CD4-positive, alpha-beta T cell treated with Interferon alpha-2 for 1 hour (primary cell): ENCODE measurements at regions not wholly inside any gene's neighbourhood (a gene's known extent, or its start where the extent isn't known, plus 50 kb on each side); places are given as distances from the start of the nearest gene placed in this dataset.
"Not testable (repeated sequence)": the region's sequence is repeated elsewhere in the genome, so short reads cannot be mapped to it uniquely, and the experiment has no call there.

Experiments used
- DNase-seq, 2 donors: peaks; one replicate each; pipeline ENCODE4 v3.0.0-alpha.2; 2020 to 2022

GRCh38 chr2:210861038-210861665 lies 304.8 kb downstream of the CPS1 start:
- no peak for DNase-seq

- no peak for DNase-seq
Measured at GRCh38 chr2:210862283-210863065, 306.1 kb downstream of the CPS1 start.

DNA sequence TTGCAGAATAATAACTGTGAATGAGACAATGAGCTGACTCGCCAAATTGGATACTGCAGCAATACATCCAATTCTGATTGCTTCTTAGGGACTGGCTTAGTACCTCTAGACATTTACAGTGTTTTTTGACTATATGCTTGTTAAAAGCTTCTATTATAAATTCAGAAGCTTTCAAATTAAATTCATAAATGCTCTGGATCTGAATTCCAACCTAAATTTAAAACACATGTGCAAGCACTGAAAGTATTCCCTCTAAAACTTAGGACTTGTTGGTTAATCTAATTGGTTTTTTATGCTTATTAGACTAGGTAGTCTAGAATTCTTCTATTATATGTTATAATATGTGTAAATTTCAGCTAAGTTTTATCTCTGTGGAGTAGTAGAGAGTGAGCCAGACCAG lies 306.9 kb downstream of the CPS1 start:
- no peak for DNase-seq

- not testable (repeated sequence) for DNase-seq
Measured at GRCh38 chr2:210871566-210871965, 315.2 kb downstream of the CPS1 start.

- no peak for DNase-seq
Measured at GRCh38 chr2:210873631-210874030, 317.2 kb downstream of the CPS1 start.

DNA sequence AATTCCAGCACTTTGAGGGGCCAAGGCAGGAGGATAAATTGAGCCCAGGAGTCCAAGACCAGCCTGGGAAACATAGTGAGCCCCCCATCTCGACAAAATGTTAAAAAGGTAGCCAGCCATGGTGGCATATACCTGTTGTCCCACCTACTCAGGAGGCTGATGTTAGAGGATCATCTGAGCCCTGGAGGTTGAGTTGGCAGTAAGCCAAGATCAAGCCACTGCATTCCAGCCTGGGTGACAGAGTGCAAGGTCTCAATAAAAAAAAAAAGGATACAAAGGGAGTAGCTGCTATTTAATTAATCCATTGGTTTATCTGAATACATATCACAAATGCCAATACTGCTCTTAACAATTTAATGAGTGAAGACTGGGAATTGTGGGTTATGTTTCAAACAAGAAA lies 327.8 kb downstream of the CPS1 start:
- DNase-seq, result no peak

DNA sequence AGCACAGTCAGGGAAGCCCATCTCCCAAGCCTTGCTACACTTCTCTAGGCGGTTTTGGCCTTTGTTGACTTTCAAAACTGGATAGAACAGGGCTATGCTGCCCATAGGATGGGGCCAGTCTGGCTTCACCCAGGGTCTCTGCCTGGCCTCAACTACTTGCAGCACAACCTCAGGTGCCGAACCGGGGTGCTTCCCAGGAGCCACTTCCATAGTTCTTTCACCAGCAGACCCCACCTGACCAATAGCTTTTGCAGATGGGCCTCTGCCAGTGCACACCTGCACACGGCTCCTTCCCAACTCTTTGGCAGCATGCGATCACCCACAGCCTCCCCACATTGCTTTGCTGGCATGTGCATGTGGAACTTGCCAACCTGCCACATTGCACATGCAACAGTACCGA lies 331.6 kb downstream of the CPS1 start:
- no peak for DNase-seq

GRCh38 chr2:210895132-210895531 lies 338.7 kb downstream of the CPS1 start:
- no peak for DNase-seq

DNA sequence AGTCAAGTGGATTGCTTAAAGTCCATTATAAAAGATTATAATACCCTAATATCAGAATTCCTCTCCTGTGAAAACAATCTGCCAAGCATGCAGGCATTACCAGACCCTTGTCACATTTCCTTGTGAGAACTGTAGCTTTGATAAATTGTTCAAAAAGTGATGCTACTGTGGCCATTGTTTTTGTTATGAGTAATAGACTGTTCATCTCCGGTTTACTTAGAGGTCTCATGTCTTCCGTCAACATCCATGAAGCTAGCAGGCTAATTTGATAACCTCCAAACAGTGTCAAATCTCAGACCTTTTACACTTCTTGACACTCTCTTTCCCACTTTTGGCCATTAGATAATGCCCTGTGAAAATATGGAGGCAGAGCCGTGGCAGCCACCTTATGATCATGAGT lies 342.7 kb downstream of the CPS1 start:
- no peak for DNase-seq

DNA sequence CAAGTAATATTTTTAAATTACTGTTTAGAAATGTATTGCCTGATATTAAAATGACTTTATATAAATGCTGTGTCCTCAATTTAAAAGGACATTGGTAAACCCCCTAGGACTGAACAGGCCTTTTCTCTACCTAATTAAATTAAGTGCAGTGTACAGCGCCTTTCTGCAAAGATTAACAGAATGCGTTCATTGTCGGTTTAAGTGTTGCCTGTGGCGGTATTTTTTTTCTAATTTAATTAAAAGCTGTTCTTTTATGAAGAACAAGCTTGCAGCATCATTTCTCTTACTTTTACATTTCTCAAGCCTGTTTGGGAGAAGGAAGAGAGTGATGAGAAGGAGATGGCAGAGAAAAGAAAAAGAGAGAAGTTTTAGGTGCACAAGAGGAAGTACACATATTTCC lies 344.9 kb downstream of the CPS1 start:
- DNase-seq, result no peak

DNA sequence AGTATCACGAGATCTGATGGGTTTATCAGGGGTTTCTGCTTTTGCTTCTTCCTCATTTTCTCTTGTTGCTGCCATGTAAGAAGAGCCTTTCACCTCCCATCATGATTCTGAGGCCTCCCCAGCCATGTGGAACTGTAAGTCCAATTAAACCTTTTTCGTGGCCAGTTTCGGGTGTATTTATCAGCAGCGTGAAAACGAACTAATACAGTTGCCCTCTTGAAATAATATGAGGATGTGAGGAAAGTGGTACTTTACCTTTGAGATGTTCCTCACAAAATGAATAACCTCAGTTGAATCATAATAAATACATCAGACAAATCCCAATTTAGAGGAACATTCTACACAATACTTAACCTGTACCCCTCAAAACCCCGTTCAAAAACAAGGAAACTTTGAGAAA lies 356.4 kb downstream of the CPS1 start:
- DNase-seq, result no peak

DNA sequence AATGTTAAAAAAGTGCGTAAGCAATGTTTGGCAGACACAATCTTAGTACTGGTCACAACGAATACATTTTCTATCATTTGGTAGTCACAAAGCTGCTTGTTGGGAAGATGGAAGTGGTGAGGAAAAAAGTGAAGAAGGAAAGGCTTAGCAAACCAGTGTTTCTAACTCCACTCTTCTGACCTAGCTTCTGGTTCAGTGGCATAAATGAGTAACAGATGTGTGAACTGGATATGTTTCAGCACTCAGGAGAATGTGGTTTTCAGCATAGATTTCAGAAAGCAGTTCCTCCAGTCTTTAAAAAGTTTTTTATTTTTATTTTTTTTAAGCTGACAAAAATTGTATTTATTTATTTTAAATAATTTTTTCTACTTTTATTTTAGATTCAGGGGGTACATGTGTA lies 357.1 kb downstream of the CPS1 start:
- no peak for DNase-seq

- no peak for DNase-seq
Measured at GRCh38 chr2:210915912-210916311, 359.5 kb downstream of the CPS1 start.

GRCh38 chr2:210917465-210917864 lies 361.1 kb downstream of the CPS1 start:
- no peak for DNase-seq

GRCh38 chr2:210919128-210919527 lies 362.7 kb downstream of the CPS1 start:
- no peak for DNase-seq

GRCh38 chr2:210922419-210922818 lies 366.0 kb downstream of the CPS1 start:
- no peak for DNase-seq

GRCh38 chr2:210928714-210929113 lies 372.3 kb downstream of the CPS1 start:
- no peak for DNase-seq

GRCh38 chr2:210938228-210938627 lies 381.8 kb downstream of the CPS1 start:
- DNase-seq, result no peak

DNA sequence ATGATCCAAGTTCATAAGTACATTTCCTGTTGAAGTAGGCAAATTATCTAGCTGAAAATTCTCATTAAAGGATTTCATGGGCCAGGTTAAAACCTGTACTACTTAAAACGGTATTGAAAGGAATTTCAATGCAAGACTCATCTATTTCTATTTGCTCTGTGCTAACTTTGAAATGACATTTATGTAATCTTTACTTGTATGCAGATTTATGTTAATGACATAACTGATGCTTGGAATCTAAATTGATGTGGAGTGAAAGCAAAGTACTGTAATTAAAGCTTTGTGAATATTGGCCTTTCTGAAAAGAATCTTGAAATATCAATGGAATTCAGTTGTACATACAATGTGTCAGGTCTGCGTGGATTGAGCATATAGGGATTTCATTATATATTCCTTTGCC lies 390.0 kb downstream of the CPS1 start:
- DNase-seq, result no peak

GRCh38 chr2:210950434-210951060 lies 394.1 kb downstream of the CPS1 start:
- not testable (repeated sequence) for DNase-seq

GRCh38 chr2:210954386-210954907 lies 398.0 kb downstream of the CPS1 start:
- no peak for DNase-seq

DNA sequence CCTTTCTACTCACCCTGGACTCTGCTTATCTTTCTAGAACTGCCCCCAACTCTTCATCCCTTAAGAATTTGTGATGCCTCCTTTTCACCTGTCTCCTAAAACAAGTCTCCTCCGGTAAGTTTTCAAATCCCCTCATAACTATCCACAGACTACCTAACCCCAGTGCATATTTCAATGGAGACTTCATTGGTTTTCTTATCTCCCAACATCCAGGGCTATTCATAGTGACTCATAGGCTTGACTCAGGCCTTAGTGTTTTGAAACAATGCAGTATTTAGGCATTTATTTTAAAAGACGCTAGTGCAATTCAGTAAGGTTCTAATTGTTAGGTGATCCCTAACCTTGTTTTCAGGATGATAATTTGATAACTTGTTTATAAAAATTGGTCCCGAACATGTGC lies 399.2 kb downstream of the CPS1 start:
- DNase-seq, result no peak

DNA sequence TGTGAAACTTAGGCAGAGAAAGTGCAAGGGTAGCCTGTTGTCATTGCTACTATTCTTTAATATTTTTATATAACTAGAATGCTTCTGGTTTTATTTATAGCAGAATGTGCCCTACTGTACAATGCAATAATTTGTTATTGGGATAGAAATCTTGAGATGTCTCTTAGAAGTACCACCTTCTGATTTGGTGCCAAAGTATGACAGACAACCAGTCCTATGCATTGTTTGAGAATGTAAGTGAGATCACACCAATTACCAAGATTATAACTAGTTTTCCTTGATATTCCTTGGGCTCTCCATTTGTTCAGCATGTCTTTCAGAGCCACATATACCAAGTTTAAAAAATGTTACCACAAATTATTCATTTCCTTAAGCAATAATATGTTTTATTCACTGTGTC lies 399.7 kb downstream of the CPS1 start:
- no peak for DNase-seq

DNA sequence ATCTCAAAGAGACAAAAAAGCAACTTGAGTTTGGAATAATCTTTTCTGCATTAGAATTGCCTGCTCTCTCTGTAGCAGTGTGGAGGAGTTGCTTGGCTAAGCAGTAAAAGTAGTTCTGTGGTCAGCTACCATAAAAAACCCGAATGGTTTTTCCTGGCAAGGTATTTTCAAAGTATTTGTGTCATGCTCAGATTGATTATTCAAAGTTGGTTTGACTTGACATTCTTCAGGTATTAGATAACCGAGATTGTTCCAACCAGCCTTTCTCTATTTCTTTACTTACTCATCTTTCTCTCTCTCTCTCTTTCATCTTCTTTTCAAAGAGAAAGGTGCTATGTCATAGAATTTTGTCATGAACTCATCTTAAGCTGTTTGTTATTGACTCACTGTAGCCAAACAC lies 404.9 kb downstream of the CPS1 start:
- no peak for DNase-seq
